Nephron (organoid): ENCODE measurements at regions not wholly inside any gene's neighbourhood (a gene's known extent, or its start where the extent isn't known, plus 50 kb on each side); places are given as distances from the start of the nearest gene placed in this dataset.
A peak's percentile ranks its signal among the peaks of the same experiment; 100 is the strongest.
"Not testable (repeated sequence)": the region's sequence is repeated elsewhere in the genome, so short reads cannot be mapped to it uniquely, and the experiment has no call there.

Experiments used
- H3K27ac Mint-ChIP-seq, 3 experiments: 2 replicates each; pipeline ENCODE4 v1.8.0; 2020; ENCODE audit warnings: mixed read lengths in 3 of 3, mild to moderate bottlenecking in 2 of 3, moderate library complexity in 1 of 3
- H3K27me3 Mint-ChIP-seq: 2 replicates; pipeline ENCODE4 v1.8.0; 2021; ENCODE audit warnings: low read depth, mild to moderate bottlenecking, moderate library complexity, mixed read lengths
- H3K36me3 Mint-ChIP-seq: 2 replicates; pipeline ENCODE4 v1.8.0; 2020; ENCODE audit warnings: low read depth, mixed read lengths
- H3K4me1 Mint-ChIP-seq: 2 replicates; pipeline ENCODE4 v1.8.0; 2020; ENCODE audit warnings: mixed read lengths
- H3K4me3 Mint-ChIP-seq, 3 experiments: 2 replicates each; pipeline ENCODE4 v1.8.0; 2020; ENCODE audit warnings: mild to moderate bottlenecking in 3 of 3, mixed read lengths in 3 of 3, moderate library complexity in 2 of 3
- H3K9me3 Mint-ChIP-seq: 2 replicates; pipeline ENCODE4 v1.8.0; 2020; ENCODE audit warnings: mixed read lengths
- CTCF ChIP-seq, 3 experiments: fragments of 200-600 bp; sonication (generic); IDR thresholded peaks; one replicate each; pipeline ENCODE4 v1.5.0; 2021; ENCODE audit warnings: antibody characterized with exemption in 3 of 3; ENCODE audit not compliant: unreplicated experiment in 3 of 3

GRCh38 chr3:26205475-26205874, 415.6 kb downstream of the OXSM start:
- H3K9me3 Mint-ChIP-seq: peaks cover under 1% of the 10 kb centered on the region
- no peaks in the 10 kb centered on the region for H3K4me1 Mint-ChIP-seq
- no peak for TF ChIP-seq CTCF (IDR thresholded peaks at IDR 0.05; ENCODE audit: unreplicated experiment in 3 of 3)
- no peaks in the 10 kb centered on the region for H3K27me3 Mint-ChIP-seq
- no peak overlapping the region for H3K27ac Mint-ChIP-seq
- no peaks in the 10 kb centered on the region for H3K36me3 Mint-ChIP-seq
- H3K4me3 Mint-ChIP-seq: no peak overlapping the region

GRCh38 chr3:26208201-26208600, 414.4 kb upstream of the LRRC3B start:
- no peak overlapping the region for H3K27ac Mint-ChIP-seq
- no peaks in the 10 kb centered on the region for H3K36me3 Mint-ChIP-seq
- H3K4me1 Mint-ChIP-seq: no peaks in the 10 kb centered on the region
- no peaks in the 10 kb centered on the region for H3K27me3 Mint-ChIP-seq
- peaks cover 25% of the 10 kb centered on the region for H3K9me3 Mint-ChIP-seq
- no peak for TF ChIP-seq CTCF (IDR thresholded peaks at IDR 0.05; ENCODE audit: unreplicated experiment in 3 of 3)
- no peak overlapping the region for H3K4me3 Mint-ChIP-seq

- Mint-ChIP-seq H3K4me1 (peaks cover 24% of the 10 kb centered on the region), H3K4me3 (no peak overlapping the region), H3K9me3 (no peaks in the 10 kb centered on the region), H3K27ac (peak overlapping the region in 2 of 3 experiments; percentile 11 to 17), H3K27me3 (no peaks in the 10 kb centered on the region), H3K36me3 (no peaks in the 10 kb centered on the region)
- TF ChIP-seq CTCF (IDR thresholded peaks at IDR 0.05; ENCODE audit: unreplicated experiment in 3 of 3): no peak
Measured at GRCh38 chr3:26229801-26230200, 392.8 kb upstream of the LRRC3B start.

- peaks cover 4% of the 10 kb centered on the region for H3K9me3 Mint-ChIP-seq
- H3K4me1 Mint-ChIP-seq: peaks cover 30% of the 10 kb centered on the region
- H3K4me3 Mint-ChIP-seq: no peak overlapping the region
- no peak for TF ChIP-seq CTCF (IDR thresholded peaks at IDR 0.05; ENCODE audit: unreplicated experiment in 3 of 3)
- H3K27me3 Mint-ChIP-seq: no peaks in the 10 kb centered on the region
- peaks cover 3% of the 10 kb centered on the region for H3K36me3 Mint-ChIP-seq
- H3K27ac Mint-ChIP-seq: no peak overlapping the region
Measured at GRCh38 chr3:26233374-26233773, 389.2 kb upstream of the LRRC3B start.

GRCh38 chr3:26236531-26236930, 386.0 kb upstream of the LRRC3B start:
- no peak for TF ChIP-seq CTCF (IDR thresholded peaks at IDR 0.05; ENCODE audit: unreplicated experiment in 3 of 3)
- Mint-ChIP-seq H3K27ac (peak overlapping the region; percentile 44 to 85 (median 77)), H3K36me3 (peaks cover 3% of the 10 kb centered on the region), H3K4me1 (peaks cover 15% of the 10 kb centered on the region), H3K27me3 (no peaks in the 10 kb centered on the region), H3K9me3 (peaks cover 10% of the 10 kb centered on the region), H3K4me3 (no peak overlapping the region)

GRCh38 chr3:26237036-26237682, 385.4 kb upstream of the LRRC3B start:
- no peak overlapping the region for H3K4me3 Mint-ChIP-seq
- H3K27ac Mint-ChIP-seq: peak overlapping the region; percentile 44 to 85 (median 77)
- H3K27me3 Mint-ChIP-seq: no peaks in the 10 kb centered on the region
- H3K9me3 Mint-ChIP-seq: peaks cover 13% of the 10 kb centered on the region
- no peak for TF ChIP-seq CTCF (IDR thresholded peaks at IDR 0.05; ENCODE audit: unreplicated experiment in 3 of 3)
- H3K4me1 Mint-ChIP-seq: peaks cover 15% of the 10 kb centered on the region
- peaks cover 6% of the 10 kb centered on the region for H3K36me3 Mint-ChIP-seq

GRCh38 chr3:26244586-26244985, 378.0 kb upstream of the LRRC3B start:
- H3K4me3 Mint-ChIP-seq: peak overlapping the region in 2 of 3 experiments; percentile 74 to 75
- peaks cover 15% of the 10 kb centered on the region for H3K36me3 Mint-ChIP-seq
- peaks cover 11% of the 10 kb centered on the region for H3K4me1 Mint-ChIP-seq
- peaks cover 20% of the 10 kb centered on the region for H3K9me3 Mint-ChIP-seq
- peak overlapping the region; percentile 27 to 94 (median 60) for H3K27ac Mint-ChIP-seq
- H3K27me3 Mint-ChIP-seq: not testable (repeated sequence)
